ENCODE measurements at regions not wholly inside any gene's neighbourhood (a gene's known extent, or its start where the extent isn't known, plus 50 kb on each side); places are given as distances from the start of the nearest gene placed in this dataset.

GRCh38 chr15:61780278-61780980, 279.8 kb downstream of the VPS13C start:
- TF ChIP-seq SP1 (IDR thresholded peaks at IDR 0.05; ENCODE audit: low read depth) (no peak), POLR2A (IDR thresholded peaks at IDR 0.05; ENCODE audit: borderline replicate concordance, extremely low read depth, insufficient read depth, insufficient read length) (no peak), CTCF (IDR thresholded peaks at IDR 0.05 in 2 of 3, conservative IDR thresholded peaks at IDR 0.05 in 1 of 3; ENCODE audit: borderline replicate concordance in 1 of 3, insufficient read depth in 1 of 3, low read depth in 2 of 3, low read length in 2 of 3) (no peak), ZNF274 (IDR thresholded peaks at IDR 0.05; ENCODE audit: low read depth, low read length) (no peak), POLR2AphosphoS5 (IDR thresholded peaks at IDR 0.05; ENCODE audit: low read depth, low read length) (no peak), RAD21 (IDR thresholded peaks at IDR 0.05; ENCODE audit: low read depth) (no peak), ATF3 (IDR thresholded peaks at IDR 0.05) (no peak), EZH2phosphoT487 (IDR thresholded peaks at IDR 0.05; ENCODE audit: borderline replicate concordance) (no peak)
